C4-2B (cell line): ENCODE measurements at regions not wholly inside any gene's neighbourhood (a gene's known extent, or its start where the extent isn't known, plus 50 kb on each side); places are given as distances from the start of the nearest gene placed in this dataset.

Experiments used
- H3K27ac ChIP-seq: fragments of 450-650 bp; 2 replicates; pipeline ENCODE4 v1.5.1; 2017
- ZFX ChIP-seq: fragments of 450-650 bp; IDR thresholded peaks from 2 replicates; pipeline ENCODE4 v1.6.1; 2017
- TF ChIP-seq, protein P1 (sequence below): fragments of 450-650 bp; conservative IDR thresholded peaks from 2 replicates; pipeline ENCODE4 v1.5.1; 2017; ENCODE audit warnings: mild to moderate bottlenecking

DNA sequence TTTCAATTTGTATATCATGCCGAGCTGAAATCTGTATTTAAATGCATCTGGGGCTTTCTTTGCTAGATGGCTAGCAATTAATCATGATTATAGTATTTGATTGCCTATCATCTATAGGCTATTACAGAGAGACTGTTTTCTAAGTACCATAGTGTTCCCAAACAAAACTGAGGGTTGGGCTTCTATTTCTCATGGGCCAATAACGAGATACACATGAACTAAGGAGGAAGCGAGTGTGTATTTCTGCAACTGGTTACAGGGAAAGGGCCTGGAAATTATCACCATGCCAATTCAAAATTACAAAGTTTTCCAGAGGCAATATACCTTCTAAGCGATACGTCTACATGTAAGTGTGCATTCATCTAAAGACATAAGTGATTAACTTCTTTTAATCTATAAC, 744.5 kb upstream of the BRINP3 start:
- no peak overlapping the region for H3K27ac ChIP-seq
- no peak for TF ChIP-seq ZFX
- TF ChIP-seq, protein P1, sequence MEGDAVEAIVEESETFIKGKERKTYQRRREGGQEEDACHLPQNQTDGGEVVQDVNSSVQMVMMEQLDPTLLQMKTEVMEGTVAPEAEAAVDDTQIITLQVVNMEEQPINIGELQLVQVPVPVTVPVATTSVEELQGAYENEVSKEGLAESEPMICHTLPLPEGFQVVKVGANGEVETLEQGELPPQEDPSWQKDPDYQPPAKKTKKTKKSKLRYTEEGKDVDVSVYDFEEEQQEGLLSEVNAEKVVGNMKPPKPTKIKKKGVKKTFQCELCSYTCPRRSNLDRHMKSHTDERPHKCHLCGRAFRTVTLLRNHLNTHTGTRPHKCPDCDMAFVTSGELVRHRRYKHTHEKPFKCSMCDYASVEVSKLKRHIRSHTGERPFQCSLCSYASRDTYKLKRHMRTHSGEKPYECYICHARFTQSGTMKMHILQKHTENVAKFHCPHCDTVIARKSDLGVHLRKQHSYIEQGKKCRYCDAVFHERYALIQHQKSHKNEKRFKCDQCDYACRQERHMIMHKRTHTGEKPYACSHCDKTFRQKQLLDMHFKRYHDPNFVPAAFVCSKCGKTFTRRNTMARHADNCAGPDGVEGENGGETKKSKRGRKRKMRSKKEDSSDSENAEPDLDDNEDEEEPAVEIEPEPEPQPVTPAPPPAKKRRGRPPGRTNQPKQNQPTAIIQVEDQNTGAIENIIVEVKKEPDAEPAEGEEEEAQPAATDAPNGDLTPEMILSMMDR = no peak

DNA sequence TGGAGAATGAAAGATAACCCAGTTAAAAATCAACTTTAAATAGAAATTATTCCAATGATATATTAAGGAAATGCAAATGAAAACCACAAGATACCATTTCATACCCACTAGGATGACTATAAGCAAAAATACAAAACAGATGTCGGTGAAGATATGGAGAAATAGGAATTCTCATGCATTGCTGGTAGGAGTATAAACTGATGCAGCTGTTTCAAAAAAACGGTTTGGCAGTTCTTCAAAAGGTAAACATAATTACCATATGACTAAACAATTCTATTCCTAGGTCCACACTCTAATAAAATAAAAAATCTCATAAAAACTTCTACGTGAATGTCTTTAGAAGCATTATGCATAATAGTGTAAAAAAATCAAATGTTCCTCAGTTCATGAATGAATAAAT, 763.3 kb upstream of the BRINP3 start:
- no peak overlapping the region for H3K27ac ChIP-seq
- TF ChIP-seq, protein P1 = no peak
- no peak for TF ChIP-seq ZFX

DNA sequence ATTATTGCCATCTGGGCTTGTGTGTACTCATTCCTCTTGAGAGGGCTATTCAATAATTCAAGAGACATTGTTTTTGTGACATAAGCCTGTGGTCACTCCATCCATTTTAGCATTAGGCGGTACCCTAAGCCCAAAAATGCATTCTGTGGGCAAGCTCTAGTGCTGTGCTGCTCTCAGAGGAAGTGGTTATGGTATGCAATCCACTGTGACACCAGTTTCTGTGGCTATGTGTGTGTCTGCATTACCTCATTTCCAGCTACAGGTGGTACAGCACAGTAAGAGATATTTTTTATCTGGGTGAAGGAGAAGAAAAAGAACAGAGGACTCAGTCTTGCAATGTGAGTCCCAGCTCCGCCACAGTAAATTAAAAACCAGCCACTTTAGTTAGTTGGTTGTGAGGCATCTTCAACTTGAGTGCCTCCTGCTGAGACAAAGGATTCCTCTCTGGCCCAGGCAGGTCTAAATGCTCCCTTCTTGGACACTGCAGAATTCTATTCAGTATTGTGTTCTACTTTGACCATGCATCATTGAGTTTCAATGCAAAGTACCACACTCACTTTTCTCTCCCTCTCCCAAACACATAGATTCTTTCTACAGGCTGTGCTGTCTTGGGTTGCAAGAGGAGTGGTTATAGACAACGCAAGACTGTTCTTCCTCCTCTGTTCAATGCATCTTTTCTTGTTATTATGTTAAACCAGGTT, 777.8 kb upstream of the BRINP3 start:
- TF ChIP-seq, protein P1 = no peak
- TF ChIP-seq ZFX = no peak
- H3K27ac ChIP-seq = no peak overlapping the region

DNA sequence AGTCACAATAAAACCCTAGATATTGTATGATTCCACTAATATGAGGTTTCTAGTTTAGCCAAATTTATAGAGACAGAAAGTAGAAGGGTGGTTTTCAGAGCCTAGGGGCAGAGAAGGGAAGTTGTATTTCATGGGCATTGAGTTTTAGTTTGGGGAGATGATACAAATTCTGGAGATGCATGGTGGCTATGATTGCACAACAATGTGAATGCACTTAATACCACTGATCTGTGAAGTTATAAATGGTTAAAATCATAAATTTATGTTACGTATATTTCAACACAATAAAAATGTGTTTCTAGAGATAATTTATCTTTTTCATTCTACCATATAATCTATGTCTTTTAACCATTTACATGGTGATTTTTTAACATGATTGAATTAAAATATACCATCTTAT, 779.3 kb upstream of the BRINP3 start:
- no peak for TF ChIP-seq ZFX
- TF ChIP-seq, protein P1 = no peak
- H3K27ac ChIP-seq = no peak overlapping the region

DNA sequence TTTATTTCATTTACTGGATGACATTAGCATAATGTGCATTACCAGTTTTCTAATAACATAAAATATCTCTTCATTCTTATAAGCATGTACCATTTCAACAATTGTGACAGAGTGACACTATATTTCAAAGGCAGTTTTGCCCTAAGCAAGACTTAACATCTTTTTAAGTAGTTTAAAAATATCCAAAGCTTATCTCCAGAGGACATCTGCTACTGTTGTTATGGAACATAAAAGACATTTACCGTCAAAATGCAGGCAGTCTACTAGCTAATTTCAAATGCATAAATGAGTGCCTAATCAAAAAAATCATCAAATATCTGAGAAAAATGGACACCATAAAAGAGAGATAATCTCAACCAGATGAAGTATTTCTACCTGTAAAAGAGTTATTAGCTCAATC, 782.4 kb upstream of the BRINP3 start:
- TF ChIP-seq, protein P1 = no peak
- TF ChIP-seq ZFX = no peak
- H3K27ac ChIP-seq = no peak overlapping the region

DNA sequence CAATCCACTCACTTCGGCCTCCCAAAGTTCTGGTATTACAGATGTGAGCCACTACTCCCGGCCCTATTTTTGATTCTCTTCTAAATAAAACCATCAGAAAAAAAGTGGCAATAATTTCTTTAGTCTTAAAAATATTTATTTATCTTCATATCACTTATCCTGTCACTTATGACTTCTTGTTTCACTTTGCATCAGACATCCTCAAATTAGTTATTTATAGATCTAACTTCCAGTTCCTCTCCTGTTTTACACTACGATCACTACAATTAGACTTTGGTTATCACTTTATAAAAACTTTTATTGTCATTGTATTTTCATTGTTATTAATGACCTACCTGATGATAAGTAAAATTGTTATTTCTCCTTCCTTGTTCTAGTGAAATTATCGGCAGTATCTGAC, 783.4 kb upstream of the BRINP3 start:
- TF ChIP-seq ZFX = no peak
- TF ChIP-seq, protein P1 = no peak
- H3K27ac ChIP-seq = no peak overlapping the region

DNA sequence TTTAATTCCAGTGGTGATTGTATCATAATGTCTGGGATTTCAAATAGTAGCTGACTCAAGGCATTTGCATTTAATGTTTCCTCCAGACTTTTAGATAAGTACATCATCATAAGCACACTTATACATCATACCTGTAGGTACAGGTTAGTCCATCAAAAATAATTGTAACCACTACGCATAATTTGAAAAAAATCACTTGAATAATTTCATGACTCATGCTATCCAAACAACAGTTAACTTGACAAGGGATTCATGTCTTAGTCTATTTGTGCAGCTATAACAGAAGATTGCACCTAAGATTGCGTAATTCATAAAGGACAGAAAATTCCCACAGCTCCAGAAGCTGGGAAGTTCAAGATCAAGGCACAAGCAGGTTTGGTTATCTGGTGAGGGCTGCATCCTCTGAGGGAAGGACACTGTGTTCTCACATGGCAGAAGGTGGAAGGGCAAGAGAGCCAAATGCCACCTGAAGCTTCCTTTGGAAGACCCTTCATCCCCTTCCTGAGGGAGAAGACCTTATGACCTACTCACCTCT, 801.7 kb upstream of the BRINP3 start:
- no peak overlapping the region for H3K27ac ChIP-seq
- no peak for TF ChIP-seq ZFX
- TF ChIP-seq, protein P1 = no peak
